HG02588 (cell line): ENCODE measurements at regions not wholly inside any gene's neighbourhood (a gene's known extent, or its start where the extent isn't known, plus 50 kb on each side); places are given as distances from the start of the nearest gene placed in this dataset.

Source experiments
- ATAC-seq: cut with Tn5 transposase; IDR thresholded peaks from one replicate; pipeline ENCODE4 v1.9.1; 2021; ENCODE audit warnings: mild to moderate bottlenecking, moderate library complexity; ENCODE audit not compliant: unreplicated experiment

DNA sequence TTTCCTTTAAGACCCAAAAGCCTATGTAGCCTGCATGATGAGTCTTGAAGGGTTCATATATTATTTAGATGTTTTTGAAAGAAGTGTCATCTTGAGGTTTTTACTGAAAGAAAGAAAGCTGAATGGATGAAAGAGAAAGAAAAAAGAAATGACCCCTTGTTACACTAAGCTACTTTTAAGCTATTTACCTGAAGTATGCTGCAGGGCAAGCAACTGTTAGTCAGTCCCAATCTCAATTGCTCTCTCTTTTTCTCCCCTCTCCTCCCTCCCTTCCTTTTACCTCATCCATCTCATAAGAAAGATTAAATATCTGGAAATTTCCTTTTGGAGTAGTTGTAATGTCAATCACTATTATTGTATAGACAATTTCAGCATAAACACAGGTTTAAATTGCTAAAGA lies 512.4 kb downstream of the TMTC2 start:
- no peak for ATAC-seq

DNA sequence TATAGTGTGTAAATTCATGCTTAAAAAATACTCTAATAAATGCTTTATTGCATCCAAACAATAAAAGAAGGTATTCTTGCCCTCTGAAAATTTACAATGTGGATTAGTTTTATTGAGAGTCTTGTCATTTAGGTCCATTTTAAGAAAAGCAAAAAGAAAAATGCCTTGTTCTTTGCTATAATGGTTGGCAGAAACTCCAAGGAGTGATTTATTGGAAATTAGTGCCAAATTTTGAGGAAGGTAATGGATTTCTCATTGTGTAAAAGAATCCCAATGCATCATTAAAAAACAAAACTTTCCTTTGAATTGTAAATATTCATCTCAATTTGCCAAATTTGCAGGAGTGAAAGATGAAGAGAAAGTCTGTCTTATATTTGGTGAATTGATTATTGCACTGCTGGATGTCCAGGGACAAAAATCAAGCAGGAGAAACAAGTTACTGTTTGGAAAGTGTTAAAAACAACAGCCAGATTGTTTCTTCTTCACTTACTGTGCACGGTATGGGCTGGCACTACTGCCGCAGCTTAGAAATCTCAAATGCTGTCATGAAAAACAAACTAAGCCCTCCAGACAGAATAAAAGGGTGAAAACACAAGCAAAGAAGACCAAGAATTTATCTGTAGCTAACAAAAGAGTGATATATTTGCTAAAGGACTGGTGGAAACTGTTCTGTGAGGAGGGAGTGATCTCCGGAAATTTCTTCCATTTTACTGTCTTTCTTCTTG lies 511.7 kb downstream of the TMTC2 start:
- no peak for ATAC-seq

DNA sequence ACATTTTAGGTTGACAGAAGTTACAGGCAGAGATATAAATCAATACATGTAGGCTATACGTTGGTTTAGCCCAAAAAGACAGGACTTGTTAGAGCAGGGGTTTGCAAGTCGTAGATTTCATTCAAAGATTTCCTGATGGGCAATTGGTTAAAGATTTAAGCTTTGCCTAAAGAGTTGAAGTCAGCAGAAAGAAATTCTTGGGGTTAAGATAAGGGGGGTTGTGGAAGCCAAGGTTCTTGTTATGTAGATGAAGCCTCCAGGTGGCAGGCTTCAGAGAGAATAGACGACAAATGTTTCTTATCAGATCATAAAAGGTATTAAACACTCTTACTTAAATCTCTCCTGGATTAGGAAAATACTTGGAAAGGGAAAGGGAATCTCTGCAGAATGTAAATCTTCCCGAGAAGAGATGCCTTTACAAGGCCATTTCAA lies 510.8 kb downstream of the TMTC2 start:
- ATAC-seq: no peak

DNA sequence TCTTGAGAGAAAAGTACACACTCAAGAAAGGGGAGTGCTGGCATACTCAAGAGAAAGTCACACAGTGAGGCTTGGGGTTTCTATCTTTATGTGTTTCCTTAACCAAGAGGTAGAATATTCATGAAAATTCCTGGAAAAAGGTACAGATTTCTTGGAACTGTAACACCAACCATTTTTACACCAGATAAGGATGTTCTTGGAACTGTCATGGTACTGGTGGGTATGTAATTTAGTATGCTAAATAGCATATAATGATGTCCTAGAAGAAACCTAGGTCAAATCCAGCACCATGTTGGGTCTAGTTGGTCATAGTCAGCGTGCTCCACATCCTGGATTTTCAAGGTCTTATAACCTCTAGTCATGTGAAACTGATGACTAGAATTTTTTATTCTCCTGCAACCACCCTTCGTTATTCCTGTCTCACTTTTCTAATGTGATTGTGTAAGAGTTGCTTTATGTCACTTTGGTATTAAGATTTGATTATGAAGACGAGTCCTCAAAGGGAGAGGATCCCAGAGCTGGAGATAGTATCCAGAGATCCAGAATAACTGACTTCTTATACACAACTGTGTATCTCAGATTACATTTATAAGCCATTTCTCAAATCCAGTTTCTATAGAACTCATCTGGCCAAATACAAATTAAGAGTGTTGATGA lies 510.1 kb downstream of the TMTC2 start:
- no peak for ATAC-seq

DNA sequence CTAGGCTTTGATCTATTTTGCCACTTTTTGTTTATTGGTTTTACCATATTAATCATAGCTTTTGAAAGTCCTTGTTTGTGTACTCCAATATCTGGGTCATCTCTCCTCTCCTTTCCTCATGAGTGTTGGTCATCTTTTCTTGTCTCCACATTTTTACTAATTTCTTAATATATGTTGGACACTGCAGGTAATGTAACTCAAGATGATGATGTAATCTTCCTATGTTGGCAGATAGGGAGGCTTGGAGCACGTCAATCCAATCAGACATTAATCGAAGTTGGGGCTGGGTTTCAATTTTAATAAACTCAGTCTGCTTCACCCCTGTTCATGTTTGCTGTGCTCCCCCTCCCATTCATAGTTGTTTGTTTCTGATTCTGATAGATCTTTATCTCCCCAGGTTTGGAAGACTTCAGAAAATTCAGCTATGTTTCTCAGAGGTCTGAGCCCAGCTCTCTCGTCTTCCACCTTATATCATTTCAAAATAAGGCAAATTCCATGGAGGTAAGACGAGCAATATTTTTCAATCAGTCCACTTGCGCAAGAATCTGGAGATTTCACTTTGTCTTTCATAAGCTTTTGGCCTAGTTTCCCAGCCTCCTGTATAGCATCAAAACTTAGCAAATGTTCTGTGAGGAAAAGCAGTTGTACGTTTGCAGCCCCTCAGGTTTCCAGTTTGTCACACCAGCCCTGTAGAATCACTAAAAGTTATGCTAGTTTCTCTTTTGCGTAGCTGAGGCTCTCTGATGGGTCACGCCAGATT lies 504.1 kb downstream of the TMTC2 start:
- no peak for ATAC-seq

DNA sequence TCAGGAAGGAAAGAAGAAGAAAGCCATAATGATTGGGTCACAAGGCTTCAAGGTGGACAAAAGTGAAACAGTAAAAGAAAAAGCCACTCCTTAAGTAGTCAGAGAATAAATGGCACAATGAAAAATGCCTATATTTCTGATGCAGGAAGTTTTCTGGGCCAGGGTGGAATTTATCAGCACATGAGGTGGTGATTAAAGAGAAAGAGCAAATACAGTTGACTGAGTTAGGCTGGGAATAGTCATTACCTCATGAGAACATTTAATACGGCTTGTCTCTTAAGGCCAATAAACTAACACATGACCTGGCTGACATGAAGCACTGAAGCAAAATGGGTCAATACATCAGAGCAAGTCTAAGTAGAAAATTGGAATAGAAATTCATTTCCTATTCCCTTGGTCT lies 499.7 kb downstream of the TMTC2 start:
- ATAC-seq: no peak

DNA sequence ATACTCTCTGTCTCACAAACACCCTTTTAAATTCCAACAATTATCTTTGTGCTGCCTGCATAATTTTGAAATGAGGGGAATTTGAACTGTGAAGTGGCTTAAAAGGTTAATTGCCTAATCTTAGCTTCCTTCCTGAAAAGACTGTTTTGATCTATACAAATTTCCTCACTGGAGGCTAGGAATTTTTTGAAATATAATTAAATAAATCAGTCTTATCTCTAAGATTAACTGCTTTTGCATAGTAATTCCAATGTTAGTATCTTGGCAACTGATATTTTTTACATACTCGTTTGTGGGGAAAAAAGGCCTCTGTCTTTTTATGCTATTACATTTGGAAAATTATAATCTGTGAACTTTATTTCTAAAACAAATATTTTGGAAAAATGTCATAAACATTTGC lies 498.5 kb downstream of the TMTC2 start:
- no peak for ATAC-seq
